GM19238 (cell line): ENCODE measurements at regions not wholly inside any gene's neighbourhood (a gene's known extent, or its start where the extent isn't known, plus 50 kb on each side); places are given as distances from the start of the nearest gene placed in this dataset.
"Not testable (repeated sequence)": the region's sequence is repeated elsewhere in the genome, so short reads cannot be mapped to it uniquely, and the experiment has no call there.

Source experiments
- DNase-seq: peaks from one replicate; pipeline ENCODE4 v3.0.0; 2011; ENCODE audit warnings: low spot score; ENCODE audit not compliant: insufficient read length

DNA sequence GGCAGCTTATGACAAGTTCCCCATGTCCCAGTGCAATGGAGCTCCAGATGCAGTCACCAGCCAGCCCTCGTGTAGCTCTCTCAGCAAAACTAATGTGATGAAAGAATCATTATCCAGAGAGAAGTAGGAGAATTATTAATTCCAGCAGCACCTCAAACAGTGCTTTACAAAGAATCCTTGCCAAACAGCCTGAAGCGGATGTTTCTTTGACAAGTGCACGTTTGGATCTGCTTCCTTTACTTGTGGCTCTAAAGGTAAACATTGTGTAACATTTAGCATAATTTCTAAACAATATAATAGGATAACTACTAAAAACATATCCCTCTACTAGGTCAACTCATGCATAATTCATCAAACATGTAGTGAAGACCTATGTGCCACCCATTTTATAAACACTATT is 197.0 kb downstream of the FAM181B start:
- no peak for DNase-seq

DNA sequence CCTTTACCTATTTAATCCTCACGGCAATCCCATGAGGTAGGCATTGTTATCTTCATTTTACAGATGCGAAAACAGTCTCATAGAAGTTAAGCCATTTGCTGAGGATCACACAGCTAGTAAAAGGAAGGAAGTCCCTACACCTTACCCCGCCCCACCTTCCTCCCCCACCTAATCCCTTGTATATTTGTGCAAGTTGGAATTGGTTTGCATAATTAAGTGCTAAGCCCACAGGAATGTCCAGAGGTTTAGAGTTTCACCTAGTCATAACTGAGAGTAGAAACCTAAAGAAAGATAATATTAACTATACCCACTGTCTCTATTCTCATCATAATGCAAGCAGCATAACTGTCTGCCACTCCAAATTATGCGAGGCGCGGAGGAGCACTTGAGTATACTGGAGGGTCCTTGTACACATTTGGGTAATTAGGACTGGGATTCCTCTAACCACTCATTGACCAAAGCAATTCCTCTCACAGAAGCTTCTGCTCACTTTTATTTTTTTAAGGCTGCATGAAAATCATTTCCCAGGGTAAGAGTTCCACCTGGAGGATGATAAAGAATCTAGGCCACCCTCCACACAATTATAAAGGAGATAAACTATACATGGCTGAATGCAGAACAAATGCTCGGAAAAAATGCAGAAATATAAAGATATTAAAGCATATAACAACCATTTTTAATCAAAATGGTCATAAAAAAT is 199.9 kb downstream of the FAM181B start:
- DNase-seq, result no peak

DNA sequence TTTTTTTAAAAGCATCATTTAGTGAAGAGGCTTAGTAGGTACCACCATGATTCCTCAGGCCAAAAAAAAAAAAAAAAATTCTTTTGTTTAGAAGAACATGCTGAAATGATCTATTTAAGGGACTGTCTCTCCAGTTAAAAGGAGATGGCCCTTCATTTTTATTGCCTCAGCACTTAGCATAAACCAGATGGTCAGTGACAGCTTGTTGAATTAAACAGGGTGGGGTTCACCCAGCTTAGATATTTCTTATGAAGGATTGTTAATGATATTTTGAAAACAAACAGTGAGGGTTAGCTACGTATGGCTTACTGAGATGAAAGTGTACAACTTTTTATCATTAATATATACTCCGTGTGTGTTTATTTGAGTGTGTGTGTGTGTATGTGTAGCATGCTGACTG is 203.7 kb downstream of the FAM181B start:
- no peak for DNase-seq

DNA sequence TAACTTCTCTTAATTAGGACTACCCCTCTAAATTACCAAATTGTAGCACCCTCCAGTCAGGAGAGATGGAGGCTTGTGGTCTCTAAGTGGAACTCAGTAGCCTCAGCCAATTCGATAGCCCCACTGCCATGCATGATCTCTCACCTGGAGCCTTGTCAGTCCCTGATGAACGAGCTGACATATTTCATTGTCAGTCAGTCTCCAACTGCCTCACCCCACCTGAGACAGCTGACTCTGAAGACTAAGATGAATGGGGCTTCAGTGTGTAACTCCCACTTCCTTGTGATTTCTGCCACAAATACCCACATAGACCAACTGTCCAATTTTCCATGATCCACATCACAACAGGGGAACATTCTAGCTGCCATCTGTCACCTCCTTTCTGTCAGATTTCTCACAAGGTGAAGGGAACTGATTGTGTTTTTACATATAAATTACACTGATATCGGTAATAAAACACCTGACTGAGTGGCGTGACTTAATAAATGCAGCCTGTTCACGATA is 206.5 kb downstream of the FAM181B start:
- DNase-seq, result no peak

DNA sequence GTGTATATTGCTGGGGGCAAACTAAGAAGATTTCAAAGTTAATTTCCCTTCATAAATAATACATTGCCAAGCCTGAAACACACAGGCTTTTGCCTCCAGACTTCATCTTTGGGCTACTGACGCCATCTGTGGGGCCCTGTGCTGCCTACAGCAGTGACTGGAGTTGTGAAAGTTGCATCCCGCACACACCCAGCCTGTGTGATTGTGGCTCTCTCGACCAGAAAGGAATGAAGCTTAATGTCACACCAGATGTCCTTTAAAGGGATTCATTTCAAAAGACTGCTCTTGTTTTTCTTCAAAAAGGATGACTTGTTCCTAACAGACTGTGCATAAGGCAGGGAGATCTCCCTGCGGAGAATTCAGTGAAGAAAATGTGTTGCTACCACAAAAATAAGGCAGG is 210.5 kb downstream of the FAM181B start:
- no peak for DNase-seq

DNA sequence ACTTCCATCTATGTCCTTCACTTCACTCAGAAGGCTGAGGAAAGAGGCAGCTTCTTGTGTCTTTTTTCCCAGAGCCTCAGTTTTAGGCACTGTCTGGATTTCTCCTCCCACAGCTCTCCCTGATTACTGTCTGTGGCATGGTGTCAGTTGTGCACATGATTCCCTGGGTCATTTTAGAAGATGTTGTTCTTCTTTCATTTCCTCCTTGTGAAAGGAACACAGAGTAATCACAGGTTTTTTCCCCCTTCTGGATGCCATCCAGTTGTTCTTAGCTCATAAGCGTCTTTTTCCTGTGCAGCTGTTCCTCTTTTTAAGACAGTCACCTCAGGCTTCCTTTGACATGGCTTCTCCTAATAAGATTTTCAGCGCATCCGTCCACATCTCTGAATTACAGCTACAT is 212.2 kb downstream of the FAM181B start:
- DNase-seq, result no peak

DNA sequence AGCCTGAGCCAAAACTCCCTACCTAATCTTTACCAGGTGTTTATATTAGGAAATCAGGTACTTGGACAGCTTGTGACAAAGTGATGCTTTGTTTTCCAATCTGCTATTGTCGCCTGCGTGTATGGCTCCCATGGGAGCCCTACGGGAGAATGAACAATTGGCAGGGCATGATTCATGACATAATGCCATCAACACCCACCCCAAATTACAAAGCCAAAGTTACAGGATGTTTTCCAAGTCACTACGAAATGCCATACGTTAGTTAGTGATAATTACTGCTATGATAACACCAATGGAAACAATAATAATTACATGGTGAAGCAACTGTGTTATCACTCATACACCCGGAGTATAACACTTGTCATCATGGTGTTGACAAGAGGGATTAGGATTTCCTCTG is 226.4 kb downstream of the FAM181B start:
- DNase-seq, result no peak

DNA sequence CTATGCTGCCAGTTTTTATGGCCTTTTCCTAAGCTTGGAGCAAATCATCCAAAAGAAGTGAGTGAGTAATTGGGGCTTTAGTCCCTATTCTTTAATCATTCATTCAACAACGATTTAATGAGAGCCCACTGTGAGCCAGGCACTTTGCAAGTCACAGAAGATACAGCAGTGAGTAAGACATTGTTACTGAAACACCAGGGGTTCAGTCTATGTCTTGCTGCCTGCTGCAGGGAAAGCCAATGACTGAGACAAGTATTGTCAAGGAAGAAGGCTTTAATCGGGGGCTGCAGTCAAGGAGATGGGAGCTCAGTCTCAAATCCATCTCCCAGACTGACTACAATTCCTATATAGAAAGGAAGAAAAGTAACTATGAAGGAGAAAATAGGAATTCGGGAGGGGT is 228.3 kb downstream of the FAM181B start:
- DNase-seq, result no peak

DNA sequence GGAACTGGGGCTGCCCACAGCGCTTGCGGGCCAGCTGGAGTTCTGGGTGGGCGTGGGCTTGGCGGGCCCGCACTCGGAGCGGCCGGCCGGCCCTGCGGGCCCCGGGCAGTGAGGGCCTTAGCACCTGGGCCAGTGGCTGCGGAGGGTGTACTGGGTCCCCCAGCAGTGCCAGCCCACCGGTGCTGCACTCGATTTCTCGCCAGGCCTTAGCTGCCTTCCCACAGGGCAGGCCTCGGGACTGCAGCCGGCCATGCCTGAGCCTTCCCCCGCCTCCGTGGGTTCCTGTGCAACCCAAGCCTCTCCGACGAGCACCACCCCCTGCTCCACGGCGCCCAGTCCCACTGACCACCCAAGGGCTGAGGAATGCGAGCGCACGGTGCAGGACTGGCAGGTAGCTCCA is 232.5 kb downstream of the FAM181B start:
- not testable (repeated sequence) for DNase-seq

DNA sequence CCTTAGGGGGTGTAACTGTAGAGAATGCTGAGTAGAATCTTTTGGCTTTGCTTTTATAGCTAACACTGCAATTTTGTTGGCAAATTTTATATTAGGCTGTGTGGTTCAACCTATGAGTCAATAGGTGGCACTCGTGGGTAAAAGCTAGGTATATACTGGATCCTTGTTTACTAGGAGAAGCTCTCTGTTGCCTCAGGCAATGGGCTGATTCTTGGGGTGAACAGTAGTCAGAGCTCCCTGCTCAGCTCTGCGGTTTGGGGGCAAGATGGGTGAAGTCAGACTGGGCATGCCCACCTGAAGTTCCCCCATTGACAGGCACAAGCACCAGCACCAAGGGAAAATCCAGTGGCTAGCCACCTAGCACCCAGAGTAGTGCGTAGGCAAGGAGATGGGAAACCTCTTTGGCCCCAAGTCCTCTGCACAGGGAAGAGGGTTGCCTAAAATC is 238.7 kb downstream of the FAM181B start:
- DNase-seq, result no peak

DNA sequence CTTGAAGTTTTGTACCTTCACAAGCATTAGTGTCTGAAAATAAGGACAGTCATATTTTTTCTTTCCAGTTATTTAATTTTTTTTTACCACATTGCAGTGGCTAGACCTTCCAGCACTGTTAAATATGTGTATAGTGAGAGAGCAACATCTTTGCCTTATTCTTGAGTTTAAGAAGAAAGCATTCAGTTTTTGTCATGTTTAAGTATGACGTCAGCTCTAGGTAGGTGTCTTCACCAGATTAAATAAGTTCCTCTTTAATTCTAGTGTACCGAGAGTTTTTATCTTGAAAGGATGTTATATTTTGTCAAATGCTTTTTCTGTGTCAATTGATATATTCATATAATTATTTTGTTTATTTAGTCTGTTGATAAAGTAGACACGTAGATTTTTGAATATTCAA is 258.8 kb downstream of the FAM181B start:
- DNase-seq, result no peak

DNA sequence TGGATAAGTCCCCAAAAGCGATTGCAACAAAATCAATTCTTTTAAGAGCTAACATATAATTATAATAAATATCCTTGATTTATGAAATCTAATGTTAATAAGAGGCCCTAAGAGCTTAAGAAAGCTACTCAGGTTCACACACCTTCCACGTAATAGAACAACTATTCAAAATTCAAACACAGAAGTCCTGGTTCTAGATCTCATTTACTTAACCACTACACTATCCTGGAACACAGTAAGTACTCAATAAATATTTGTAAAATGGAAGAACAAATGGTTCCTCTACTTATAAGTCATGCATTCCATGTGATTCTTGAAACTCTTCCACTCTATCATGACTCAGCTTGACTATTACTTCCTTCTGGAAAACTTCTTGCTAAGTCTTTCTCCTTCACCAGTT is 268.2 kb downstream of the FAM181B start:
- no peak for DNase-seq

DNA sequence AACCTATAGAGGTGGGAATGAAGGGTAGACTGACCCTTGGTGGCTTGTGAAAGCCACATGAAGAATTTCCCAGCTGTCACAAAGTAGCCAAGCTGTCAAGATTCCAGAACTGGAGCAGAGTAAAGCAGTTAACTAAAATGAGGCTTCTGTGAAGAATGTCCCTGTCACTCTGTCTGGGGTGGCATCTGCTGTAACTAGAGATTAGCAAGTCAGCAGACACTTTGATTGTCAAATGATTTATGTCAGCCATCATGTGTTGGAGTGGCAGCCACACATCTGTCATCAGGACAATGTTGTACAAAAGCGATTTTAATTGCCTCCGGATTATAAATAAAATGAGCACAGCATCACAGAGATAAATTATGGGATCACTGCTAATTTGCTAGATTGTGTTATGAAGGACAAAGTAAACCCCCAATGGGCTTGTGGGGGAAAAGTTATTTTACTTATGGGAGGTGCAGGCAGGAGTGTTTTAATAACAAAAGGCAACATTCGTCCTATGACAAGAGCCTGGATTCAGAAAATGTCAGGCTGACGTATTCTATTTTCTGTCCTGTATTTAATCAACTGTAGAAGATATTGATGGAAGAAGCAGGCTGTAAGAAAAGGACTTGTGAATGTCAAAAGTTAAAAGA is 270.9 kb downstream of the FAM181B start:
- no peak for DNase-seq

DNA sequence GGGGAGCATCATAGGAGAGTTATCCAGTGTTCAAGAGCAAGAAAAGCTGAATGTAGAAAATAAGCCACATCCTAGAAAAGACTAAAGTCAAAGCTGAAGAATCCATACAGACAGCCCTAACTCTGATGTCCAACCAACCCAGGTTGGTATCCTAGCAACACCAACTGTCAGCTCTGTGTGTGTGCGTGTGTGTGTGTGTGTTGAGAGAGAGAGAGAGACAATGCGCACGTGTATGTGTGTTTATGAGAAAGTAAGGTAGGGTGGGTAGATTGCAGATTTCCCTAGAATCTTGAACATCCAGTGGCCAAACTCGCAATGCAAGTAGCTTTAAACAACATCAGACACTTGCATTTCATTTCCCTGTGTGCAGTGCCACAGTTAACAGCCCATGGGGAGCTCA is 274.9 kb downstream of the FAM181B start:
- DNase-seq, result no peak

DNA sequence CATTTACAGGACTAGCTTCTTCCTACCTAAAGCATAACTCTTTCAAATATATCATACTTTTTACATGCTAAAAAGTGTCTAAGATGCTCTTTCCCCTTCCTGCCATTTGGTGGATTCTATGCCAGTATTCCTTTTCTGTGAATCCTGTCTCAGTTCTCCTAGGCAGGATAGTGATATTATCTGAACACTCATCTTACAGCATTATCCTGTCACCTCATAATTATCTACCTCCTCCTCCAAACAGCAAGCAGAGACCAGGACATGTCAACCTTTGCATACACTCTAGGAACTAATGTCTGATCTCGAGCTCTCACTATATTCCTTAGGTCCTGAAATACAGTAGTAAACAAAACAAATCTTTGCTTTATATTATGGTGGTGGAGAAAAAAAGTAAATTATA is 275.5 kb downstream of the FAM181B start:
- no peak for DNase-seq

DNA sequence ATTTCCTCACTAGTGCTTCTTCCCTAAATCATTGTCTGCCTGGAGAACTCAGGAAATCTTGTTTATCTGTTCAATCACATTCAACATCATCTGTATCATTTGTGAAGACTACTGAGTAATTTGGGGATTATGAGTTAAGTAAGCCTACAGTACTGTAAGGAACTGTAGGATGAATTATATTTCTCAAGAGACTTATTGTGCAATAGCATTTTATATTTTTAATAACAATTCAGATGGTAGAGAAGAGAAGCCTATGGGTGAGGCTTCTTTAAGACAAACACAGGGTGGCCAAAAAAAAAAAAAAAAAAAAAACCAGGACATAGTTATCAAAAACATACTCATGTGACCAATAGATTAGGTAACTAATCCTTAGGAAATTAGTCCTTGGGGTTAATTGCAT is 282.7 kb downstream of the FAM181B start:
- no peak for DNase-seq

DNA sequence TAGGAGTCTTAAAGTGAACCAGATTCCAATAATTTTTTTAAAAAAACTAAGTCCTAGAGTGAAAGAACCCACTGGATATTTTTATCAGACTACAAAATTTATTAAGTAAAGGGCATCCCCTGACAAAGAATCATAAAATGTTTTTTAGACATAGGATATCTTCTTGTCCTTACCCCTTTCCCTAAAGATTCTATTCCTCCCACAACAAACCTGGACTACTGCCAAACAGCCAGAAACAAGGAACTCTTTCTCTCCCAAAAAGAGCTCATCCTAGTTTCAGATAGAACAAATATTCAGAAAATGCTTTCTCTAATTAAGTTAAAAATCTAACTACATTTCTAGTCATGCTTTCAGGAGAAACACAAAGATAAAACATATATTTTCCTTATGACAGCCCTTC is 327.1 kb downstream of the FAM181B start:
- DNase-seq, result no peak

DNA sequence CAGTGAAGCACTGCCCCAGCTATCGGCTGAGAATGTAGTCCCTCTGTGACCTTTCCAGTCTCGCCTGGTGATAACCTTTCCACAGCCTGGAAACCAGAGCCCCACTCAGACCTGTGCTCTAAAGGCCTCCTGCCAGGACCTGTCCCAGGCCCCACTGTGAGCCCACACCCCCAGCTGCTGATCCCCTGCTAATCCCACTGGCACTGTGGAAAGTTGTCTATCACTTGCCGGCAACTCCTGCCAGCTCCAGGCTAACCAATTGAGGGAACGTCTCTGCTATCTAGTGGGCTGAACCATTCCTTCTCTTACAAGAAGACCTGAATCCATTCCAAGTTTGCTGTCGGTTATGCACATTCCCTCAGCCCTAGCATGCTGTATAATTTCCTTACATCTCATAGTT is 328.2 kb downstream of the FAM181B start:
- no peak for DNase-seq

DNA sequence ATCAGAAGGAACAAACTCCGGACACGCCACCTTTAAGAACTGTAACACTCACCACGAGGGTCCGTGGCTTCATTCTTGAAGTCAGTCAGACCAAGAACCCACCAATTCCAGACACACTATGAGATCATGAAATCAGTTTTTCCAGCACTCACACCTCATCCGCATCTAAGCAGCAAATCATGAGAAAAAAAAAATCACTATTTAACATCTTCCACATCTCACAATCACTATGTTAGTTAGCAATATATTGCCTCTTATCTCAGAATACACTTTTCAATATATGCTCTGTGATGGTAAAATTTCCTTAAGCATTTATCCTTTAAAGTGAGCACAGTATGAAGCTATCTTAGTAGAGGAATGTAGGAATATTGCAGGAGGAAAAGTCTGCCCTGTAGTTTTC is 328.7 kb downstream of the FAM181B start:
- DNase-seq, result no peak

DNA sequence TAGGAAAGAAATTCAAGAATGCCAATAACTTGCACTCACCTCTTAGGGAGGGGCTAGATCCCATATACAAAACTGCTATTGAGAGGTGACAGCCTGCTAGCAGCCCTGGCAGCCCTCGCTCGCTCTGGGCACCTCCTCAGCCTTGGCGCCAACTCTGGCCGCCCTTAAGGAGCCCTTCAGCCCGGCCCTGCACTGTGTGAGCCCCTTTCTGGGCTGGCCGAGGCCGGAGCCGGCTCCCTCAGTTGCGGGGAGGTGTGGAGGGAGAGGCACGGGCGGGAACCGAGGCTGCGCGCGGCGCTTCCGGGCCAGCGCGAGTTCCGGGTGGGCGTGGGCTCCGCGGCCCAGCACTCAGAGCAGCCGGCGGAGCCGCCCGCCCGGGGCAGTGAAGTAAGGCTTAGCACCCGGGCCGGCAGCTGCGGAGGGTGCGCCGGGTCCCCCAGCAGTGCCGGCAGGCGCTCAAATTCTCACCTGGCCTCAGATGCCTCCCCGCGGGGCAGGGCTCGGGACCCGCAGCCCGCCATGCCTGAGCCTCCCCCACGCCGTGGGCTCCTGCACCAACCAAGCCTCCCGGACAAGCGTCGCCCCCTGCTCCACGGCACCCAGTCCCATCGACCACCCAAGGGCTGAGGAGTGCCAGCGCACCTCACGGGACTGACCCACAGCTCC is 329.9 kb downstream of the FAM181B start:
- DNase-seq, result no peak

DNA sequence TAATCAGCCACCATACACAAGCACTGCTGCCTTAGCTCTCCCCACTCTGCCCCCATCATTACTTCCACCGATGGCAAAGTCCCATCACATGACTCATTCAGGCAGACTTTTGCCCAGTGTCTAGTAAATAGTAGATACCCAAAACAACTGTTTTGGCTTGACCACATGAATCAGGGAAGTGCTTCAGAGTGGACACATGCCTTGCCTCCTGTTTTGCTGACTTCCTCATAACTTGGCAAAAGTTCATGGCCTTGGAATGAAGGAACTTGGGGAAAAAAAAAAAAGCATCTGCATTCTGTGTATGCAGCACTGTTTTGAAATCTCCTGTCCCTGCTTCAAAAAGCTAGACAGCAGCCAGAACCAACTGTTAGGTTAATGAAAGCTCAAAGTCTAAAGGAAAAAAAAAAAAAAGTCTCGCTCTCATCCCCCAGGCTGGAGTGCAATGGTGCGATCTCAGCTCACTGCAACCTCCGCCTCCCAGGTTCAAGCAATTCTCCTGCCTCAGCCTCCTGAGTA is 335.3 kb downstream of the FAM181B start:
- no peak for DNase-seq

DNA sequence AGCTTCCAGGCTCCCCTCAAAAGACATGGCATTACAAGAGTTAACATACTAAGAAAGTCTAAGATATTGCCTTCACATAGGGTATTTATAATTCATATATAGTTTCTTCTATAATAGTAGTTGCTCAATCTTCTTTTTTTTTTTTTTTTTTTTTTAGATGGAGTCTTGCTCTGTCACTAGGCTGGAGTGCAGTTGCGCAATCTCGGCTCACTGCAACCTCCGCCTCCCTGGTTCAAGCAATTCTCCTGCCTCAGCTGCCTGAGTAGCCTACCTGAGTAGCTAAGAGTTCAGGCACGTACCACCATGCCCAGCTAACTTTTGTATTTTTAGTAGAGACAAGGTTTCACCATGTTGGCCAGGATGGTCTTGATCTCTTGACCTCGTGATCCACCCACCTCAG is 337.0 kb downstream of the FAM181B start:
- not testable (repeated sequence) for DNase-seq
